ENCODE measurements at regions not wholly inside any gene's neighbourhood (a gene's known extent, or its start where the extent isn't known, plus 50 kb on each side); places are given as distances from the start of the nearest gene placed in this dataset.

- no peaks in the 10 kb centered on the region for H4K20me1 ChIP-seq (replicated peaks in 1 of 2; ENCODE audit: control insufficient read depth in 1 of 2, insufficient read depth in 2 of 2, low read length in 2 of 2)
- CTCF ChIA-PET (ENCODE audit: partially characterized antibody), result interaction anchor here (0.7 to 1.5 kb wide), 3 partner anchors 8 to 1275 kb away, joined by 3 to 13 read pairs (median 3); no protein-coding TSS in a partner anchor
- H3K23ac ChIP-seq (ENCODE audit: insufficient read length), result no peak overlapping the region
- no peaks in the 10 kb centered on the region for H3K36me3 ChIP-seq (ENCODE audit: control insufficient read depth in 2 of 4, insufficient read depth in 4 of 4, low read length in 3 of 4)
- H2AFZ ChIP-seq (ENCODE audit: low read length), result no peak overlapping the region
- no peak overlapping the region for H4K91ac ChIP-seq (replicated peaks; ENCODE audit: insufficient read length, low read length)
- no peak overlapping the region for H3K4me3 ChIP-seq (ENCODE audit: extremely low read depth in 1 of 4, insufficient read depth in 2 of 4, low read depth in 3 of 4, low read length in 4 of 4)
- FAIRE-seq (no peak), DNase-seq (ENCODE audit: low read depth in 1 of 2, low spot score in 2 of 2) (no peak)
- WGBS, 2 experiments (ENCODE audit: extremely low coverage in 1 of 2, insufficient coverage in 1 of 2, insufficient read length in 1 of 2, insufficient replicate concordance in 2 of 2, low coverage in 1 of 2, low lambda C conversion rate in 2 of 2, missing lambda C conversion rate in 1 of 2), result 94% methylated on average over 3 of the region's 3 CpGs; no CpG with 5 or more reads in 1 of the 2 experiments
- no peak overlapping the region for H4K5ac ChIP-seq (ENCODE audit: insufficient read length, low read depth, low read length)
- POLR2A ChIA-PET (ENCODE audit: partially characterized antibody), result no interaction called here
- no peak overlapping the region for H3K56ac ChIP-seq (replicated peaks; ENCODE audit: insufficient read length, low read depth, low read length)
- H2BK5ac ChIP-seq (ENCODE audit: low read depth, low read length), result no peak overlapping the region
- no peak overlapping the region for H2BK20ac ChIP-seq (ENCODE audit: low read length)
- H3K14ac ChIP-seq (ENCODE audit: insufficient read length), result no peak overlapping the region
- no peak overlapping the region for H2BK120ac ChIP-seq (replicated peaks; ENCODE audit: low read depth, low read length)
- H3K23me2 ChIP-seq (ENCODE audit: low read depth, low read length), result no peaks in the 10 kb centered on the region
- H3K27ac ChIP-seq (ENCODE audit: low read depth, low read length), result no peak overlapping the region
- H3K79me1 ChIP-seq (ENCODE audit: low read depth, low read length), result no peaks in the 10 kb centered on the region
- H4K8ac ChIP-seq (ENCODE audit: extremely low read depth, insufficient read depth, low read length), result no peak overlapping the region
- H3K4me2 ChIP-seq (ENCODE audit: insufficient read depth in 1 of 2, low read depth in 2 of 2, low read length in 2 of 2), result no peak overlapping the region
- no peak overlapping the region for H2AK5ac ChIP-seq (ENCODE audit: low read depth, low read length)
- no peak overlapping the region for H3K4ac ChIP-seq (replicated peaks; ENCODE audit: insufficient read length, low read depth, low read length)
- no peak overlapping the region for H2BK12ac ChIP-seq (ENCODE audit: low read depth, low read length)
- H3K79me2 ChIP-seq (ENCODE audit: control insufficient read depth in 1 of 2, insufficient read depth in 2 of 2, low read length in 2 of 2), result no peaks in the 10 kb centered on the region
- TF ChIP-seq POLR2AphosphoS5 (IDR thresholded peaks at IDR 0.05; ENCODE audit: low read depth, low read length) (no peak), CBX5 (IDR thresholded peaks at IDR 0.05; ENCODE audit: low read depth, low read length) (no peak)
- peaks cover 8 to 10% of the 10 kb centered on the region in 2 experiments; a peak in 3 of 4 replicates for H3K9me3 ChIP-seq (ENCODE audit: insufficient read depth in 2 of 2, low read depth in 1 of 2, low read length in 1 of 2)
- H3K9ac ChIP-seq (replicated peaks in 1 of 4; ENCODE audit: extremely low read depth in 1 of 4, low read depth in 3 of 4, low read length in 3 of 4), result no peak overlapping the region
- no peak overlapping the region for H3K18ac ChIP-seq (ENCODE audit: extremely low read depth, low read length)
- no peaks in the 10 kb centered on the region for H3K27me3 ChIP-seq (replicated peaks in 1 of 4; ENCODE audit: control insufficient read depth in 3 of 4, extremely low read depth in 1 of 4, insufficient read depth in 3 of 4, low read length in 3 of 4)
- no peak overlapping the region for H2BK15ac ChIP-seq (ENCODE audit: low read length)
- no peaks in the 10 kb centered on the region for H3K4me1 ChIP-seq (replicated peaks in 1 of 4; ENCODE audit: control insufficient read depth in 3 of 4, insufficient read depth in 4 of 4, low read length in 3 of 4)
These were observed 168.3 kb downstream of the TM2D1 start for GRCh38 chr1:61556631-61557030.
